Muscle of leg (tissue), 3 donors: ENCODE measurements at regions not wholly inside any gene's neighbourhood (a gene's known extent, or its start where the extent isn't known, plus 50 kb on each side); places are given as distances from the start of the nearest gene placed in this dataset.
"Not testable (repeated sequence)": the region's sequence is repeated elsewhere in the genome, so short reads cannot be mapped to it uniquely, and the experiment has no call there.

Experiments used
- DNase-seq: peaks from one replicate; pipeline ENCODE4 v3.0.0; 2013
- H3K27ac ChIP-seq: one replicate; pipeline ENCODE4 v1.5.1; 2013; ENCODE audit warnings: mild to moderate bottlenecking, low read length, control low read depth
- H3K27me3 ChIP-seq: one replicate; pipeline ENCODE4 v1.6.1; 2013; ENCODE audit warnings: low read length; ENCODE audit not compliant: control insufficient read depth, insufficient read depth
- H3K36me3 ChIP-seq: one replicate; pipeline ENCODE4 v1.6.1; 2013; ENCODE audit warnings: low read length; ENCODE audit not compliant: control insufficient read depth, insufficient read depth
- H3K4me1 ChIP-seq: one replicate; pipeline ENCODE4 v1.6.1; 2013; ENCODE audit warnings: low read length; ENCODE audit not compliant: control insufficient read depth, insufficient read depth
- H3K4me3 ChIP-seq: one replicate; pipeline ENCODE4 v1.5.1; 2013; ENCODE audit warnings: low read length, control low read depth
- H3K9me3 ChIP-seq: replicated peaks from 2 replicates; pipeline ENCODE4 v1.6.1; 2013; ENCODE audit warnings: low read depth, low read length; ENCODE audit not compliant: control insufficient read depth
- WGBS: methylation state at CpG from one replicate; pipeline ENCODE4 v1.1.5; 2013; ENCODE audit warnings: missing lambda C conversion rate; ENCODE audit not compliant: insufficient coverage; 5-methylcytosine and 5-hydroxymethylcytosine counted together

- no peak overlapping the region for H3K4me3 ChIP-seq
- WGBS: 59% methylated on average over 9 of the region's 11 CpGs
- H3K36me3 ChIP-seq: no peaks in the 10 kb centered on the region
- no peak for DNase-seq
- H3K27ac ChIP-seq: no peak overlapping the region
- H3K4me1 ChIP-seq: peaks cover 2% of the 10 kb centered on the region
- peaks cover 12% of the 10 kb centered on the region for H3K27me3 ChIP-seq
- no peaks in the 10 kb centered on the region for H3K9me3 ChIP-seq
Observed at GRCh38 chr2:236348279-236348678, 84.1 kb upstream of the ASB18 start.

- Histone ChIP-seq H3K36me3 (no peaks in the 10 kb centered on the region), H3K27me3 (peaks cover 12% of the 10 kb centered on the region), H3K4me1 (no peaks in the 10 kb centered on the region), H3K4me3 (no peak overlapping the region), H3K9me3 (no peaks in the 10 kb centered on the region), H3K27ac (no peak overlapping the region)
- DNase-seq: no peak
- WGBS: 76% methylated on average over 3 of the region's 6 CpGs
Observed at GRCh38 chr2:236348976-236349375, 84.8 kb upstream of the ASB18 start.

- no peaks in the 10 kb centered on the region for H3K36me3 ChIP-seq
- H3K27me3 ChIP-seq: peaks cover 12% of the 10 kb centered on the region
- H3K4me3 ChIP-seq: no peak overlapping the region
- 83% methylated on average over 8 of the region's 10 CpGs for WGBS
- no peaks in the 10 kb centered on the region for H3K9me3 ChIP-seq
- no peak for DNase-seq
- no peak overlapping the region for H3K27ac ChIP-seq
- no peaks in the 10 kb centered on the region for H3K4me1 ChIP-seq
Observed at GRCh38 chr2:236350426-236350825, 86.2 kb upstream of the ASB18 start.

- Histone ChIP-seq H3K27ac (no peak overlapping the region), H3K9me3 (no peaks in the 10 kb centered on the region), H3K4me3 (no peak overlapping the region), H3K27me3 (peaks cover 12% of the 10 kb centered on the region), H3K36me3 (no peaks in the 10 kb centered on the region), H3K4me1 (no peaks in the 10 kb centered on the region)
- 86% methylated on average over 16 of the region's 18 CpGs for WGBS
- DNase-seq: no peak
Observed at GRCh38 chr2:236351966-236352525, 87.8 kb upstream of the ASB18 start.

- no peaks in the 10 kb centered on the region for H3K4me1 ChIP-seq
- no peaks in the 10 kb centered on the region for H3K36me3 ChIP-seq
- DNase-seq: peak; percentile 50
- H3K27me3 ChIP-seq: peaks cover 12% of the 10 kb centered on the region
- no peak overlapping the region for H3K4me3 ChIP-seq
- no peak overlapping the region for H3K27ac ChIP-seq
- WGBS: 7% methylated on average over 3 of the region's 14 CpGs
- no peaks in the 10 kb centered on the region for H3K9me3 ChIP-seq
Observed at GRCh38 chr2:236352761-236353593, 88.8 kb upstream of the ASB18 start.

GRCh38 chr2:236353594-236353942 lies 89.4 kb upstream of the ASB18 start:
- DNase-seq: no peak
- H3K27me3 ChIP-seq: peaks cover 9% of the 10 kb centered on the region
- no peaks in the 10 kb centered on the region for H3K36me3 ChIP-seq
- H3K9me3 ChIP-seq: no peaks in the 10 kb centered on the region
- no peaks in the 10 kb centered on the region for H3K4me1 ChIP-seq
- no peak overlapping the region for H3K27ac ChIP-seq
- H3K4me3 ChIP-seq: no peak overlapping the region
- WGBS: 50% methylated on average over 1 of the region's 6 CpGs

GRCh38 chr2:236354056-236354940 lies 90.1 kb upstream of the ASB18 start:
- Histone ChIP-seq H3K4me1 (no peaks in the 10 kb centered on the region), H3K36me3 (no peaks in the 10 kb centered on the region), H3K4me3 (no peak overlapping the region), H3K9me3 (no peaks in the 10 kb centered on the region), H3K27ac (no peak overlapping the region), H3K27me3 (peaks cover 6% of the 10 kb centered on the region)
- no peak for DNase-seq
- WGBS: 79% methylated on average over 13 of the region's 15 CpGs

- no peaks in the 10 kb centered on the region for H3K9me3 ChIP-seq
- WGBS: 63% methylated on average over 15 of the region's 21 CpGs
Observed at GRCh38 chr2:236354973-236355595, 90.9 kb upstream of the ASB18 start.

GRCh38 chr2:236355911-236356310 lies 91.7 kb upstream of the ASB18 start:
- Histone ChIP-seq H3K9me3 (no peaks in the 10 kb centered on the region), H3K36me3 (no peaks in the 10 kb centered on the region), H3K27ac (no peak overlapping the region), H3K4me1 (no peaks in the 10 kb centered on the region), H3K27me3 (peaks cover 6% of the 10 kb centered on the region), H3K4me3 (no peak overlapping the region)
- DNase-seq: no peak
- WGBS: 54% methylated on average over 4 of the region's 9 CpGs

More at GRCh38 chr2:236354973-236355595, 90.9 kb upstream of the ASB18 start:
- Histone ChIP-seq H3K36me3 (no peaks in the 10 kb centered on the region), H3K27me3 (peaks cover 6% of the 10 kb centered on the region), H3K27ac (no peak overlapping the region), H3K4me3 (no peak overlapping the region), H3K4me1 (no peaks in the 10 kb centered on the region)
- DNase-seq: no peak

- not testable (repeated sequence) for H3K36me3 ChIP-seq
- no CpG with 5 or more reads among the region's 11 CpGs for WGBS
Observed at GRCh38 chr2:236356321-236356720, 92.1 kb upstream of the ASB18 start.

More at GRCh38 chr2:236356321-236356720, 92.1 kb upstream of the ASB18 start:
- H3K27me3 ChIP-seq, H3K9me3 ChIP-seq, H3K27ac ChIP-seq, H3K4me1 ChIP-seq, DNase-seq, H3K4me3 ChIP-seq: not testable (repeated sequence)
